H9 (cell line): ENCODE measurements at regions not wholly inside any gene's neighbourhood (a gene's known extent, or its start where the extent isn't known, plus 50 kb on each side); places are given as distances from the start of the nearest gene placed in this dataset.

Experiments used
- DNase-seq: peaks from one replicate; pipeline ENCODE4 v3.0.0-alpha.2; 2017
- H2AFZ ChIP-seq: one replicate; pipeline ENCODE4 v1.6.1; 2013; ENCODE audit warnings: mild to moderate bottlenecking, low read length, control low read depth, moderate library complexity
- H2AK5ac ChIP-seq: 2 replicates; pipeline ENCODE4 v1.6.1; 2013; ENCODE audit warnings: low read length, control low read depth, mixed read lengths; ENCODE audit not compliant: insufficient read length
- H2BK120ac ChIP-seq: one replicate; pipeline ENCODE4 v1.6.1; 2013; ENCODE audit warnings: low read depth, mild to moderate bottlenecking, low read length, control low read depth, inconsistent platforms; ENCODE audit not compliant: poor library complexity, severe bottlenecking
- H2BK12ac ChIP-seq: 2 replicates; pipeline ENCODE4 v1.6.1; 2013; ENCODE audit warnings: low read length, control low read depth, mixed read lengths, low read depth; ENCODE audit not compliant: insufficient read length
- H2BK15ac ChIP-seq: 2 replicates; pipeline ENCODE4 v1.6.1; 2013; ENCODE audit warnings: low read depth, low read length, control low read depth
- H2BK20ac ChIP-seq: one replicate; pipeline ENCODE4 v1.6.1; 2013; ENCODE audit warnings: low read depth, mild to moderate bottlenecking, low read length, control low read depth, inconsistent platforms; ENCODE audit not compliant: poor library complexity, severe bottlenecking
- H2BK5ac ChIP-seq: 2 replicates; pipeline ENCODE4 v1.6.1; 2013; ENCODE audit warnings: low read length, control low read depth, mixed read lengths; ENCODE audit not compliant: insufficient read length
- H3K14ac ChIP-seq: 2 replicates; pipeline ENCODE4 v1.6.1; 2013; ENCODE audit warnings: low read length, control low read depth; ENCODE audit not compliant: insufficient read depth
- H3K18ac ChIP-seq: 2 replicates; pipeline ENCODE4 v1.6.1; 2013; ENCODE audit warnings: low read depth, mild to moderate bottlenecking, mixed read lengths, low read length, control low read depth; ENCODE audit not compliant: insufficient read length
- H3K23ac ChIP-seq: 2 replicates; pipeline ENCODE4 v1.6.1; 2013; ENCODE audit warnings: low read length, control low read depth, mixed read lengths, low read depth; ENCODE audit not compliant: insufficient read length
- H3K23me2 ChIP-seq: 2 replicates; pipeline ENCODE4 v1.6.1; 2013; ENCODE audit warnings: low read depth, mild to moderate bottlenecking, mixed read lengths, low read length, control low read depth; ENCODE audit not compliant: insufficient read length, poor library complexity, severe bottlenecking
- H3K27ac ChIP-seq: 2 replicates; pipeline ENCODE4 v1.5.1; 2013; ENCODE audit warnings: low read length, control low read depth, mixed read lengths, low read depth; ENCODE audit not compliant: insufficient read length
- H3K27me3 ChIP-seq: 2 replicates; pipeline ENCODE4 v1.6.1; 2013; ENCODE audit warnings: low read length, control low read depth, inconsistent platforms; ENCODE audit not compliant: insufficient read depth
- H3K4ac ChIP-seq: 2 replicates; pipeline ENCODE4 v1.6.1; 2013; ENCODE audit warnings: low read depth, mild to moderate bottlenecking, control low read depth, inconsistent platforms, low read length, moderate library complexity
- H3K4me1 ChIP-seq: 2 replicates; pipeline ENCODE4 v1.6.1; 2013; ENCODE audit warnings: low read length, control low read depth, inconsistent platforms; ENCODE audit not compliant: insufficient read depth
- H3K4me2 ChIP-seq: 2 replicates; pipeline ENCODE4 v1.6.1; 2013; ENCODE audit warnings: low read length, control low read depth, mixed read lengths; ENCODE audit not compliant: insufficient read length, insufficient read depth
- H3K56ac ChIP-seq: 2 replicates; pipeline ENCODE4 v1.6.1; 2013; ENCODE audit warnings: low read depth, mild to moderate bottlenecking, mixed read lengths, low read length, control low read depth; ENCODE audit not compliant: insufficient read length
- H3K79me1 ChIP-seq: 2 replicates; pipeline ENCODE4 v1.6.1; 2013; ENCODE audit warnings: low read depth, mild to moderate bottlenecking, moderate library complexity, low read length, control low read depth, inconsistent platforms; ENCODE audit not compliant: insufficient read depth, poor library complexity, severe bottlenecking
- H3K79me2 ChIP-seq: 2 replicates; pipeline ENCODE4 v1.6.1; 2013; ENCODE audit warnings: low read length, control low read depth, inconsistent platforms; ENCODE audit not compliant: insufficient read depth
- H3K9ac ChIP-seq: 2 replicates; pipeline ENCODE4 v1.6.1; 2013; ENCODE audit warnings: low read length, control low read depth, mixed read lengths; ENCODE audit not compliant: insufficient read length; ENCODE audit errors: extremely low read depth
- H3K9me3 ChIP-seq: one replicate; pipeline ENCODE4 v1.6.1; 2013; ENCODE audit warnings: low read depth, low read length, inconsistent platforms; ENCODE audit not compliant: control insufficient read depth
- H3T11ph ChIP-seq: one replicate; pipeline ENCODE4 v1.6.1; 2013; ENCODE audit warnings: mild to moderate bottlenecking, low read length, control low read depth, inconsistent platforms
- H4K20me1 ChIP-seq: one replicate; pipeline ENCODE4 v1.6.1; 2013; ENCODE audit not compliant: control insufficient read depth, insufficient read length, insufficient read depth
- H4K5ac ChIP-seq: 2 replicates; pipeline ENCODE4 v1.6.1; 2013; ENCODE audit warnings: low read depth, mild to moderate bottlenecking, mixed read lengths, low read length, control low read depth; ENCODE audit not compliant: insufficient read length
- H4K8ac ChIP-seq: replicated peaks from 2 replicates; pipeline ENCODE4 v1.6.1; 2013; ENCODE audit warnings: low read length, control low read depth, mixed read lengths, low read depth; ENCODE audit not compliant: insufficient read length
- H4K91ac ChIP-seq: 2 replicates; pipeline ENCODE4 v1.6.1; 2013; ENCODE audit warnings: low read depth, mild to moderate bottlenecking, moderate library complexity, mixed read lengths, low read length, control low read depth; ENCODE audit not compliant: insufficient read length
- H3K27ac Mint-ChIP-seq, 3 experiments: 2 replicates in 2 of 3; 3 replicates in 1 of 3; pipeline ENCODE4 v1.8.0; 2020 to 2021; ENCODE audit warnings: mixed read lengths in 3 of 3, mild to moderate bottlenecking in 1 of 3, moderate library complexity in 1 of 3
- H3K27me3 Mint-ChIP-seq: 2 replicates; pipeline ENCODE4 v1.8.0; 2021; ENCODE audit warnings: low read depth, mild to moderate bottlenecking, moderate library complexity, mixed read lengths
- H3K36me3 Mint-ChIP-seq, 3 experiments: 2 replicates in 2 of 3; 3 replicates in 1 of 3; pipeline ENCODE4 v1.8.0; 2020 to 2021; ENCODE audit warnings: low read depth in 3 of 3, mixed read lengths in 3 of 3; ENCODE audit not compliant: insufficient read depth in 1 of 3
- H3K4me1 Mint-ChIP-seq, 2 experiments: 2 replicates each; pipeline ENCODE4 v1.8.0; 2020; ENCODE audit warnings: mixed read lengths in 2 of 2
- H3K4me3 Mint-ChIP-seq, 2 experiments: 2 replicates in 1 of 2; 3 replicates in 1 of 2; pipeline ENCODE4 v1.8.0; 2020 to 2021; ENCODE audit warnings: mild to moderate bottlenecking in 2 of 2, mixed read lengths in 2 of 2, moderate library complexity in 1 of 2
- H3K9me3 Mint-ChIP-seq, 2 experiments: 2 replicates in 1 of 2; 3 replicates in 1 of 2; pipeline ENCODE4 v1.8.0; 2020; ENCODE audit warnings: mild to moderate bottlenecking in 2 of 2, mixed read lengths in 2 of 2, moderate library complexity in 1 of 2
- WGBS: extraction: QIAGEN DNeasy Blood & Tissue Kit; methylation state at CpG from one replicate; pipeline ENCODE4 v1.1.7; 2013; ENCODE audit warnings: missing lambda C conversion rate, low lambda C conversion rate, mixed read lengths; ENCODE audit not compliant: insufficient read length; ENCODE audit errors: extremely low coverage; 5-methylcytosine and 5-hydroxymethylcytosine counted together
- TF ChIP-seq, protein P1 (sequence below): fragments of 200-600 bp; sonication (generic); conservative IDR thresholded peaks from 3 replicates; pipeline ENCODE4 v1.8.0; 2021; ENCODE audit warnings: antibody characterized with exemption, mild to moderate bottlenecking

DNA sequence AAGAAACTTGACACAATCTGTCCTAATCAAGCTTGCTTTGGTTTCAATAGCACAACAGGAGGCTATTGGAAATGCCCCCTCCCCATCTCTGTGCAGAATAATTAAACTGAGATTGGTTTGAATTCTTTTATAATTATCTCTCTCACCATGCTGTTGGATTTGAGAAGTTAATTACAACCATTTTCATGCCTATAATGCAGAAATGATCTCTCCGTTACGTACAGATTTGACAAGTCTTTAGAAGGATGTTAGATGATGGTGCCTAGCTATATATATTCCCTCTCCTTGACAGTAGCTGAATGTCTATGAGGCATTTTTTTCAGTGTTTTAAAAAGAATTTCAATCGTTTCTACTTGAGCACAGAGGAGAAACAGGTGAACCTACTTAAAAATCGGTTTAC, 488.4 kb upstream of the TECRL start:
- no peak overlapping the region for H2BK120ac ChIP-seq
- no peak overlapping the region for H3K4me3 Mint-ChIP-seq
- no peak overlapping the region for H3K9ac ChIP-seq
- no peaks in the 10 kb centered on the region for H3K9me3 ChIP-seq
- H3K79me2 ChIP-seq: no peaks in the 10 kb centered on the region
- H3T11ph ChIP-seq: no peak overlapping the region
- H2BK20ac ChIP-seq: no peak overlapping the region
- H3K18ac ChIP-seq: no peak overlapping the region
- no peak overlapping the region for H3K56ac ChIP-seq
- no peaks in the 10 kb centered on the region for H3K79me1 ChIP-seq
- no peak overlapping the region for H3K14ac ChIP-seq
- peaks cover 0 to 7% (median 2%) of the 10 kb centered on the region in 3 experiments; a peak in 1 of 7 replicates for H3K36me3 Mint-ChIP-seq
- no peak overlapping the region for H4K5ac ChIP-seq
- no peak overlapping the region for H3K23ac ChIP-seq
- no peak overlapping the region for H2AFZ ChIP-seq
- TF ChIP-seq, protein P1, sequence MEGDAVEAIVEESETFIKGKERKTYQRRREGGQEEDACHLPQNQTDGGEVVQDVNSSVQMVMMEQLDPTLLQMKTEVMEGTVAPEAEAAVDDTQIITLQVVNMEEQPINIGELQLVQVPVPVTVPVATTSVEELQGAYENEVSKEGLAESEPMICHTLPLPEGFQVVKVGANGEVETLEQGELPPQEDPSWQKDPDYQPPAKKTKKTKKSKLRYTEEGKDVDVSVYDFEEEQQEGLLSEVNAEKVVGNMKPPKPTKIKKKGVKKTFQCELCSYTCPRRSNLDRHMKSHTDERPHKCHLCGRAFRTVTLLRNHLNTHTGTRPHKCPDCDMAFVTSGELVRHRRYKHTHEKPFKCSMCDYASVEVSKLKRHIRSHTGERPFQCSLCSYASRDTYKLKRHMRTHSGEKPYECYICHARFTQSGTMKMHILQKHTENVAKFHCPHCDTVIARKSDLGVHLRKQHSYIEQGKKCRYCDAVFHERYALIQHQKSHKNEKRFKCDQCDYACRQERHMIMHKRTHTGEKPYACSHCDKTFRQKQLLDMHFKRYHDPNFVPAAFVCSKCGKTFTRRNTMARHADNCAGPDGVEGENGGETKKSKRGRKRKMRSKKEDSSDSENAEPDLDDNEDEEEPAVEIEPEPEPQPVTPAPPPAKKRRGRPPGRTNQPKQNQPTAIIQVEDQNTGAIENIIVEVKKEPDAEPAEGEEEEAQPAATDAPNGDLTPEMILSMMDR: no peak
- DNase-seq: no peak
- H2BK12ac ChIP-seq: no peak overlapping the region
- H2BK15ac ChIP-seq: no peak overlapping the region
- no peaks in the 10 kb centered on the region for H4K20me1 ChIP-seq
- no peaks in the 10 kb centered on the region for H3K4me1 ChIP-seq
- H3K4me1 Mint-ChIP-seq: peaks cover 5 to 8% of the 10 kb centered on the region in 2 experiments; a peak in 3 of 4 replicates
- H2AK5ac ChIP-seq: no peak overlapping the region
- H2BK5ac ChIP-seq: no peak overlapping the region
- H4K8ac ChIP-seq: no peak overlapping the region
- H3K27me3 Mint-ChIP-seq: no peaks in the 10 kb centered on the region
- no peak overlapping the region for H3K27ac ChIP-seq
- peaks cover 0 to 6% of the 10 kb centered on the region in 2 experiments; a peak in 1 of 5 replicates for H3K9me3 Mint-ChIP-seq
- H3K4ac ChIP-seq: no peak overlapping the region
- no peak overlapping the region for H3K4me2 ChIP-seq
- no peak overlapping the region for H4K91ac ChIP-seq
- no CpG with 5 or more reads among the region's 4 CpGs for WGBS
- no peak overlapping the region for H3K27ac Mint-ChIP-seq
- no peaks in the 10 kb centered on the region for H3K27me3 ChIP-seq
- no peaks in the 10 kb centered on the region for H3K23me2 ChIP-seq
